ENCODE measurements at regions not wholly inside any gene's neighbourhood (a gene's known extent, or its start where the extent isn't known, plus 50 kb on each side); places are given as distances from the start of the nearest gene placed in this dataset.

GRCh38 chr6:9373308-9373707 lies 938.0 kb upstream of the SLC35B3 start:
- no peaks in the 10 kb centered on the region for H3K27me3 ChIP-seq (ENCODE audit: control insufficient read depth in 2 of 2, insufficient read depth in 2 of 2, low read length in 2 of 2)
- H3K4me1 ChIP-seq (ENCODE audit: control insufficient read depth, extremely low read depth, insufficient read depth, low read length): no peaks in the 10 kb centered on the region
- H3K9me1 ChIP-seq (replicated peaks; ENCODE audit: control insufficient read depth, extremely low read depth, insufficient read depth, low read length): no peaks in the 10 kb centered on the region
- TF ChIP-seq POLR2AphosphoS5 (IDR thresholded peaks at IDR 0.05; ENCODE audit: insufficient read depth, low read depth, low read length): no peak
- TF ChIP-seq, protein P1, sequence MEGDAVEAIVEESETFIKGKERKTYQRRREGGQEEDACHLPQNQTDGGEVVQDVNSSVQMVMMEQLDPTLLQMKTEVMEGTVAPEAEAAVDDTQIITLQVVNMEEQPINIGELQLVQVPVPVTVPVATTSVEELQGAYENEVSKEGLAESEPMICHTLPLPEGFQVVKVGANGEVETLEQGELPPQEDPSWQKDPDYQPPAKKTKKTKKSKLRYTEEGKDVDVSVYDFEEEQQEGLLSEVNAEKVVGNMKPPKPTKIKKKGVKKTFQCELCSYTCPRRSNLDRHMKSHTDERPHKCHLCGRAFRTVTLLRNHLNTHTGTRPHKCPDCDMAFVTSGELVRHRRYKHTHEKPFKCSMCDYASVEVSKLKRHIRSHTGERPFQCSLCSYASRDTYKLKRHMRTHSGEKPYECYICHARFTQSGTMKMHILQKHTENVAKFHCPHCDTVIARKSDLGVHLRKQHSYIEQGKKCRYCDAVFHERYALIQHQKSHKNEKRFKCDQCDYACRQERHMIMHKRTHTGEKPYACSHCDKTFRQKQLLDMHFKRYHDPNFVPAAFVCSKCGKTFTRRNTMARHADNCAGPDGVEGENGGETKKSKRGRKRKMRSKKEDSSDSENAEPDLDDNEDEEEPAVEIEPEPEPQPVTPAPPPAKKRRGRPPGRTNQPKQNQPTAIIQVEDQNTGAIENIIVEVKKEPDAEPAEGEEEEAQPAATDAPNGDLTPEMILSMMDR (IDR thresholded peaks at IDR 0.05; ENCODE audit: extremely low read depth in 1 of 2, insufficient read depth in 1 of 2, low read depth in 1 of 2, low read length in 2 of 2): no peak
- TF ChIP-seq MYC (IDR thresholded peaks at IDR 0.05; ENCODE audit: low read depth, low read length): no peak
- TF ChIP-seq FOS (IDR thresholded peaks at IDR 0.05; ENCODE audit: borderline replicate concordance, insufficient read depth, low read length): no peak
- no peak for TF ChIP-seq JUN (IDR thresholded peaks at IDR 0.05; ENCODE audit: borderline replicate concordance, insufficient read depth, insufficient read length, low read depth)
- no peak for TF ChIP-seq EZH2 (IDR thresholded peaks at IDR 0.05; ENCODE audit: borderline replicate concordance, low read depth, low read length, severe bottlenecking)
- no peak for TF ChIP-seq MAX (IDR thresholded peaks at IDR 0.05; ENCODE audit: insufficient read depth, insufficient read length)
- no peak for TF ChIP-seq POLR2A (IDR thresholded peaks at IDR 0.05; ENCODE audit: low read depth, low read length)
- TF ChIP-seq GATA2 (IDR thresholded peaks at IDR 0.05; ENCODE audit: insufficient read depth, insufficient read length, low read depth, low read length): no peak
- H3K9ac ChIP-seq (replicated peaks; ENCODE audit: extremely low read depth, insufficient read depth, low read length): no peak overlapping the region
- BruUV-seq (replicated peaks): no TSS peak
- H3K4me2 ChIP-seq (ENCODE audit: insufficient read depth, low read length): no peak overlapping the region
- dilution Hi-C loops (cut with MboI; ENCODE audit: extremely low pct_ligation_motif_present, low sequenced_read_pairs): no loop called here
- no peak overlapping the region for H3K27ac ChIP-seq (ENCODE audit: insufficient read depth, low read depth, low read length)
- H3K36me3 ChIP-seq (ENCODE audit: control insufficient read depth in 2 of 2, extremely low read depth in 1 of 2, insufficient read depth in 2 of 2, low read length in 2 of 2): no peaks in the 10 kb centered on the region
- H4K20me1 ChIP-seq (replicated peaks; ENCODE audit: control insufficient read depth, extremely low read depth, insufficient read depth, low read length): no peaks in the 10 kb centered on the region
- ChIA-PET CTCF (no interaction called here), POLR2A (no interaction called here)
- FAIRE-seq (no peak), DNase-seq (ENCODE audit: low read depth, low spot score) (no peak)
- H2AFZ ChIP-seq (ENCODE audit: low read depth, low read length): no peak overlapping the region
- no peaks in the 10 kb centered on the region for H3K79me2 ChIP-seq (ENCODE audit: control insufficient read depth, insufficient read depth, low read length)
- H3K9me3 ChIP-seq (replicated peaks; ENCODE audit: control insufficient read depth, insufficient read depth, low read length): no peaks in the 10 kb centered on the region
- intact Hi-C loops (cut with micrococcal nuclease): no loop called here
- no peak overlapping the region for H3K4me3 ChIP-seq (replicated peaks in 1 of 3; ENCODE audit: insufficient read depth in 1 of 3, low read depth in 1 of 3, low read length in 3 of 3)
